A549 (cell line): ENCODE measurements at regions not wholly inside any gene's neighbourhood (a gene's known extent, or its start where the extent isn't known, plus 50 kb on each side); places are given as distances from the start of the nearest gene placed in this dataset.

Source experiments
- ATAC-seq, 2 experiments: fragments of 200-7000 bp in 1 of 2; fragments of >200 bp in 1 of 2; cut with Nextera tagmentation in 1 of 2; cut with Tn5 transposase in 1 of 2; 3 replicates each; pipeline versions ENCODE4 v1.8.0 to v1.9.1; 2018 to 2020; ENCODE audit warnings: mild to moderate bottlenecking in 1 of 2, moderate library complexity in 1 of 2
- CTCF ChIA-PET: fragments of 300-600 bp; sonication (Branson Sonifier 250); formaldehyde crosslinking; extraction: SDS; loops from one replicate; lab custom pipeline; 2021; ENCODE audit warnings: antibody characterized with exemption, inconsistent platforms; lab: Yijun Ruan, JAX
- POLR2A ChIA-PET: fragments of 350-600 bp; formaldehyde crosslinking; extraction: SDS; loops from one replicate; lab custom pipeline; 2021; ENCODE audit warnings: antibody characterized with exemption, inconsistent platforms; lab: Yijun Ruan, JAX
- DNase-seq, 2 experiments: peaks; one replicate each; pipeline versions ENCODE4 v3.0.0 to v3.0.0-alpha.2; 2011 to 2016; ENCODE audit warnings: low read depth in 1 of 2, low spot score in 1 of 2
- FAIRE-seq: peaks from 2 replicates; lab custom pipeline; 2011; peaks lifted over from hg19 to GRCh38; lab: Jason Lieb, UNC
- H3K27ac ChIP-seq, 2 experiments: fragments of >200 bp; sonication (Bioruptor Twin); formaldehyde crosslinking; 3 replicates each; pipeline ENCODE4 v1.5.1; 2016 to 2017
- H3K4me1 ChIP-seq: fragments of >200 bp; sonication (Bioruptor Twin); formaldehyde crosslinking; 3 replicates; pipeline ENCODE4 v1.6.1; 2016
- H3K4me2 ChIP-seq: fragments of >200 bp; sonication (Bioruptor Twin); formaldehyde crosslinking; 3 replicates; pipeline ENCODE4 v1.6.1; 2016
- H3K4me3 ChIP-seq: fragments of >200 bp; sonication (Bioruptor Twin); formaldehyde crosslinking; 3 replicates; pipeline ENCODE4 v1.5.1; 2016
- H3K9me3 ChIP-seq: fragments of >200 bp; sonication (Bioruptor Twin); formaldehyde crosslinking; 3 replicates; pipeline ENCODE4 v1.6.1; 2016
- CBX2 ChIP-seq: fragments of 200-600 bp; sonication (generic); IDR thresholded peaks from 2 replicates; pipeline ENCODE4 v1.6.1; 2016; ENCODE audit warnings: low read depth, mild to moderate bottlenecking, borderline replicate concordance
- CEBPB ChIP-seq, 2 experiments: fragments of >200 bp in 1 of 2; sonication (Bioruptor Twin) in 1 of 2; formaldehyde crosslinking in 1 of 2; IDR thresholded peaks; 2 replicates each; pipeline ENCODE4 v1.6.1; 2012 to 2016
- CTCF ChIP-seq: fragments of >200 bp; sonication (Bioruptor Twin); formaldehyde crosslinking; IDR thresholded peaks from 3 replicates; pipeline ENCODE4 v1.5.1; 2016
- EHF ChIP-seq: fragments of 250-450 bp; sonication (Bioruptor Pico); IDR thresholded peaks from 2 replicates; pipeline ENCODE4 v1.5.0; 2020; ENCODE audit warnings: mild to moderate bottlenecking
- EHMT2 ChIP-seq: fragments of 200-600 bp; sonication (generic); IDR thresholded peaks from 2 replicates; pipeline ENCODE4 v1.6.1; 2016; ENCODE audit warnings: antibody characterized with exemption, low read depth, mild to moderate bottlenecking, moderate library complexity
- ELK1 ChIP-seq: fragments of 150-350 bp; IDR thresholded peaks from 2 replicates; pipeline ENCODE4 v1.6.1; 2014; ENCODE audit warnings: low read depth, mild to moderate bottlenecking, low read length
- EP300 ChIP-seq, 2 experiments: fragments of >200 bp; sonication (Bioruptor Twin); formaldehyde crosslinking; IDR thresholded peaks; 2 replicates in 1 of 2; 3 replicates in 1 of 2; pipeline ENCODE4 v1.6.1; 2016 to 2017
- FOSB ChIP-seq: fragments of 250-450 bp; sonication (Bioruptor Pico); IDR thresholded peaks from 2 replicates; pipeline ENCODE4 v1.5.0; 2020; ENCODE audit warnings: mild to moderate bottlenecking, moderate library complexity
- HES2 ChIP-seq: fragments of >200 bp; sonication (Bioruptor Twin); formaldehyde crosslinking; IDR thresholded peaks from 2 replicates; pipeline ENCODE4 v1.6.1; 2016
- HEYL ChIP-seq: fragments of 250-450 bp; sonication (Bioruptor Pico); IDR thresholded peaks from 2 replicates; pipeline ENCODE4 v1.8.0; 2021; ENCODE audit warnings: mild to moderate bottlenecking, moderate library complexity
- HMGXB4 ChIP-seq: fragments of 250-450 bp; sonication (Bioruptor Pico); IDR thresholded peaks from 2 replicates; pipeline ENCODE4 v1.5.0; 2021; ENCODE audit warnings: mild to moderate bottlenecking, moderate library complexity, borderline replicate concordance
- HOXB13 ChIP-seq: fragments of 250-450 bp; sonication (Bioruptor Pico); IDR thresholded peaks from 2 replicates; pipeline ENCODE4 v1.5.0; 2020; ENCODE audit warnings: low read depth, mild to moderate bottlenecking, moderate library complexity
- JUN ChIP-seq, 2 experiments: fragments of >200 bp; sonication (Bioruptor Twin); formaldehyde crosslinking; IDR thresholded peaks; 2 replicates in 1 of 2; 3 replicates in 1 of 2; pipeline ENCODE4 v1.6.1; 2016 to 2017
- KDM5A ChIP-seq: fragments of 200-600 bp; sonication (generic); IDR thresholded peaks from 2 replicates; pipeline ENCODE4 v1.6.1; 2016; ENCODE audit warnings: antibody characterized with exemption, mild to moderate bottlenecking
- MAX ChIP-seq: IDR thresholded peaks from 2 replicates; pipeline ENCODE4 v1.6.1; 2012
- NPAS2 ChIP-seq: fragments of 250-450 bp; sonication (Bioruptor Pico); IDR thresholded peaks from 2 replicates; pipeline ENCODE4 v1.8.0; 2022; ENCODE audit warnings: mild to moderate bottlenecking, moderate library complexity, borderline replicate concordance
- NR3C1 ChIP-seq: fragments of >200 bp; sonication (Bioruptor Twin); formaldehyde crosslinking; IDR thresholded peaks from 3 replicates; pipeline ENCODE4 v1.6.1; 2017
- PBX3 ChIP-seq: IDR thresholded peaks from 2 replicates; pipeline ENCODE4 v1.6.1; 2012
- RAD21 ChIP-seq, 2 experiments: fragments of >200 bp in 1 of 2; sonication (Bioruptor Twin) in 1 of 2; formaldehyde crosslinking in 1 of 2; IDR thresholded peaks in 1 of 2; conservative IDR thresholded peaks in 1 of 2; 2 replicates in 1 of 2; 3 replicates in 1 of 2; pipeline ENCODE4 v1.6.1; 2012 to 2018; ENCODE audit warnings: inconsistent platforms in 1 of 2
- RNF2 ChIP-seq: fragments of 200-600 bp; sonication (generic); IDR thresholded peaks from 2 replicates; pipeline ENCODE4 v1.6.1; 2016; ENCODE audit warnings: low read depth, mild to moderate bottlenecking, antibody characterized with exemption, moderate library complexity, borderline replicate concordance
- SMC3 ChIP-seq: fragments of >200 bp; sonication (Bioruptor Twin); formaldehyde crosslinking; IDR thresholded peaks from 3 replicates; pipeline ENCODE4 v1.6.1; 2018; ENCODE audit warnings: inconsistent platforms
- SREBF2 ChIP-seq: fragments of 450-650 bp; IDR thresholded peaks from 2 replicates; pipeline ENCODE4 v1.6.1; 2014; ENCODE audit warnings: mild to moderate bottlenecking, moderate library complexity
- TP53 ChIP-seq: fragments of 250-450 bp; sonication (Bioruptor Pico); IDR thresholded peaks from 2 replicates; pipeline ENCODE4 v1.5.0; 2021; ENCODE audit warnings: mild to moderate bottlenecking, moderate library complexity
- ZC3H11A ChIP-seq: fragments of 450-650 bp; IDR thresholded peaks from 2 replicates; pipeline ENCODE4 v1.6.1; 2014; ENCODE audit warnings: antibody characterized with exemption, mild to moderate bottlenecking
- WGBS: methylation state at CpG from one replicate; pipeline ENCODE4 v1.1.6; 2017; ENCODE audit errors: missing lambda C conversion rate; 5-methylcytosine and 5-hydroxymethylcytosine counted together

- ChIA-PET POLR2A (no interaction called here), CTCF (interaction anchor here (0.6 kb wide), 1 partner anchor 486 kb away, joined by 4 read pairs; no protein-coding TSS in a partner anchor)
- Histone ChIP-seq H3K9me3 (no peaks in the 10 kb centered on the region), H3K27ac (no peak overlapping the region), H3K4me3 (no peak overlapping the region), H3K4me2 (no peak overlapping the region), H3K4me1 (peaks cover 14% of the 10 kb centered on the region)
- DNase-seq = no peak
- no peak for ATAC-seq
- WGBS = 69% methylated on average over 1 of the region's 1 CpG
- no peak for FAIRE-seq
- no peak for TF ChIP-seq CBX2
These were observed 484.5 kb downstream of the NR2F1-AS1 start for GRCh38 chr5:93096561-93096960.

- ATAC-seq = peak; percentile 55 to 56; a peak in 4 of 6 replicates
- Histone ChIP-seq H3K4me1 (peaks cover 8% of the 10 kb centered on the region; the same call in 2 of the 3 replicates), H3K9me3 (no peaks in the 10 kb centered on the region), H3K4me2 (no peak overlapping the region), H3K4me3 (no peak overlapping the region), H3K27ac (peak overlapping the region; percentile 2 to 3; a peak in 1 of 6 replicates)
- DNase-seq = peak in 1 of 2 experiments; percentile 25
- peak; percentile 46 for TF ChIP-seq CTCF
- TF ChIP-seq JUN (IDR thresholded peaks at IDR 0.05) = no peak
- TF ChIP-seq SMC3 = peak; percentile 69
- peak; percentile 67 to 68 for TF ChIP-seq RAD21 (conservative IDR thresholded peaks at IDR 0.05 in 1 of 2, IDR thresholded peaks at IDR 0.05 in 1 of 2)
- no peak for TF ChIP-seq NPAS2 (CRISPR knock-in tag)
- no peak for TF ChIP-seq EP300 (IDR thresholded peaks at IDR 0.05)
- TF ChIP-seq HEYL (CRISPR knock-in tag) = no peak
- POLR2A ChIA-PET = interaction anchor here (1.0 kb wide), 1 partner anchor 490 kb away, joined by 4 read pairs; the partner anchor contains the start of gene NR2F1
- FAIRE-seq = no peak
- CTCF ChIA-PET = interaction anchor here (0.6 to 1.4 kb wide), 3 partner anchors 9 to 302 kb away, joined by 3 read pairs; no protein-coding TSS in a partner anchor
- 68% methylated on average over 2 of the region's 2 CpGs for WGBS
These were observed 488.5 kb downstream of the NR2F1-AS1 start for GRCh38 chr5:93092349-93093105.

- no peak for FAIRE-seq
- WGBS = 83% methylated on average over 5 of the region's 5 CpGs
- H3K4me2 ChIP-seq = no peak overlapping the region
- H3K4me1 ChIP-seq = peaks cover 8% of the 10 kb centered on the region; the same call in 2 of the 3 replicates
- H3K27ac ChIP-seq = no peak overlapping the region
- no peak for TF ChIP-seq MAX
- no peak for TF ChIP-seq NR3C1
- TF ChIP-seq CEBPB (IDR thresholded peaks at IDR 0.05) = no peak
- TF ChIP-seq HMGXB4 (CRISPR knock-in tag) = no peak
- no peak for TF ChIP-seq SREBF2
- no peak for TF ChIP-seq RAD21 (conservative IDR thresholded peaks at IDR 0.05 in 1 of 2, IDR thresholded peaks at IDR 0.05 in 1 of 2)
- no peak for TF ChIP-seq PBX3
- no peak for TF ChIP-seq TP53 (CRISPR knock-in tag)
- no peak for TF ChIP-seq SMC3
- TF ChIP-seq HES2 = no peak
- no peak for TF ChIP-seq CBX2
- no peak for TF ChIP-seq EHMT2
- TF ChIP-seq EHF (CRISPR knock-in tag) = no peak
- TF ChIP-seq FOSB (CRISPR knock-in tag) = no peak
- no peak for TF ChIP-seq ELK1
- no peak for TF ChIP-seq RNF2
- no peak for TF ChIP-seq JUN (IDR thresholded peaks at IDR 0.05)
- no peak for TF ChIP-seq ZC3H11A
- TF ChIP-seq KDM5A = no peak
- no peak for TF ChIP-seq HOXB13 (CRISPR knock-in tag)
- CTCF ChIA-PET = interaction anchor here (0.6 kb wide), 1 partner anchor 10 kb away, joined by 3 read pairs; no protein-coding TSS in a partner anchor
- POLR2A ChIA-PET = no interaction called here
- no peak overlapping the region for H3K4me3 ChIP-seq
- DNase-seq = no peak
- H3K9me3 ChIP-seq = no peaks in the 10 kb centered on the region
- ATAC-seq = no peak
These were observed 490.3 kb downstream of the NR2F1-AS1 start for GRCh38 chr5:93090698-93091097.
